Osteocyte (in vitro differentiated cells): ENCODE measurements at regions not wholly inside any gene's neighbourhood (a gene's known extent, or its start where the extent isn't known, plus 50 kb on each side); places are given as distances from the start of the nearest gene placed in this dataset.

Source experiments
- DNase-seq: peaks from one replicate; pipeline ENCODE4 v3.0.0; 2021; ENCODE audit warnings: mixed read lengths; ENCODE audit not compliant: unreplicated experiment; ENCODE audit errors: extremely low spot score
- H3K27ac Mint-ChIP-seq: one replicate; pipeline ENCODE4 v1.8.0; 2021; ENCODE audit warnings: mild to moderate bottlenecking, mixed read lengths; ENCODE audit not compliant: unreplicated experiment
- H3K27me3 Mint-ChIP-seq: one replicate; pipeline ENCODE4 v1.8.0; 2021; ENCODE audit warnings: mixed read lengths; ENCODE audit not compliant: unreplicated experiment
- H3K36me3 Mint-ChIP-seq: one replicate; pipeline ENCODE4 v1.8.0; 2021; ENCODE audit warnings: mixed read lengths; ENCODE audit not compliant: unreplicated experiment
- H3K4me1 Mint-ChIP-seq: one replicate; pipeline ENCODE4 v1.8.0; 2021; ENCODE audit warnings: mixed read lengths; ENCODE audit not compliant: unreplicated experiment
- H3K4me3 Mint-ChIP-seq: one replicate; pipeline ENCODE4 v1.8.0; 2021; ENCODE audit warnings: mild to moderate bottlenecking, moderate library complexity, mixed read lengths; ENCODE audit not compliant: unreplicated experiment
- H3K9me3 Mint-ChIP-seq: one replicate; pipeline ENCODE4 v1.8.0; 2021; ENCODE audit warnings: mixed read lengths; ENCODE audit not compliant: unreplicated experiment
- CTCF ChIP-seq: fragments of 200-600 bp; sonication (generic); IDR thresholded peaks from 2 replicates; pipeline ENCODE4 v1.5.0; 2021; ENCODE audit warnings: antibody characterized with exemption, mild to moderate bottlenecking, moderate library complexity

GRCh38 chr15:35874260-35874905 lies 328.4 kb upstream of the DPH6 start:
- peaks cover 2% of the 10 kb centered on the region for H3K36me3 Mint-ChIP-seq
- peaks cover 46% of the 10 kb centered on the region for H3K4me1 Mint-ChIP-seq
- DNase-seq, result no peak
- H3K9me3 Mint-ChIP-seq, result peaks cover 8% of the 10 kb centered on the region
- peak overlapping the region; percentile 70 for H3K27ac Mint-ChIP-seq
- H3K4me3 Mint-ChIP-seq, result no peak overlapping the region
- no peak for TF ChIP-seq CTCF
- H3K27me3 Mint-ChIP-seq, result no peaks in the 10 kb centered on the region

- H3K27ac Mint-ChIP-seq, result peak overlapping the region; percentile 67
- no peak for TF ChIP-seq CTCF
Observed at GRCh38 chr15:35876762-35877161, 330.8 kb upstream of the DPH6 start.

GRCh38 chr15:35880896-35881295 lies 334.9 kb upstream of the DPH6 start:
- Mint-ChIP-seq H3K4me3 (no peak overlapping the region), H3K9me3 (peaks cover 8% of the 10 kb centered on the region), H3K27ac (no peak overlapping the region), H3K36me3 (no peaks in the 10 kb centered on the region), H3K27me3 (no peaks in the 10 kb centered on the region), H3K4me1 (peaks cover 22% of the 10 kb centered on the region)
- no peak for DNase-seq
- no peak for TF ChIP-seq CTCF

More at GRCh38 chr15:35876762-35877161, 330.8 kb upstream of the DPH6 start:
- no peak for DNase-seq
- H3K9me3 Mint-ChIP-seq, result peaks cover 8% of the 10 kb centered on the region
- no peaks in the 10 kb centered on the region for H3K27me3 Mint-ChIP-seq
- H3K4me1 Mint-ChIP-seq, result peaks cover 42% of the 10 kb centered on the region
- no peaks in the 10 kb centered on the region for H3K36me3 Mint-ChIP-seq
- H3K4me3 Mint-ChIP-seq, result no peak overlapping the region

GRCh38 chr15:35885870-35886269 lies 339.9 kb upstream of the DPH6 start:
- Mint-ChIP-seq H3K27ac (no peak overlapping the region), H3K36me3 (no peaks in the 10 kb centered on the region), H3K27me3 (no peaks in the 10 kb centered on the region), H3K4me1 (peaks cover 13% of the 10 kb centered on the region), H3K9me3 (no peaks in the 10 kb centered on the region), H3K4me3 (no peak overlapping the region)
- no peak for DNase-seq
- no peak for TF ChIP-seq CTCF

GRCh38 chr15:35886765-35887164 lies 340.8 kb upstream of the DPH6 start:
- Mint-ChIP-seq H3K27me3 (no peaks in the 10 kb centered on the region), H3K27ac (peak overlapping the region; percentile 12), H3K36me3 (no peaks in the 10 kb centered on the region), H3K4me3 (no peak overlapping the region), H3K4me1 (peaks cover 13% of the 10 kb centered on the region), H3K9me3 (no peaks in the 10 kb centered on the region)
- DNase-seq, result no peak
- TF ChIP-seq CTCF, result no peak
